ENCODE measurements at regions not wholly inside any gene's neighbourhood (a gene's known extent, or its start where the extent isn't known, plus 50 kb on each side); places are given as distances from the start of the nearest gene placed in this dataset.

DNA sequence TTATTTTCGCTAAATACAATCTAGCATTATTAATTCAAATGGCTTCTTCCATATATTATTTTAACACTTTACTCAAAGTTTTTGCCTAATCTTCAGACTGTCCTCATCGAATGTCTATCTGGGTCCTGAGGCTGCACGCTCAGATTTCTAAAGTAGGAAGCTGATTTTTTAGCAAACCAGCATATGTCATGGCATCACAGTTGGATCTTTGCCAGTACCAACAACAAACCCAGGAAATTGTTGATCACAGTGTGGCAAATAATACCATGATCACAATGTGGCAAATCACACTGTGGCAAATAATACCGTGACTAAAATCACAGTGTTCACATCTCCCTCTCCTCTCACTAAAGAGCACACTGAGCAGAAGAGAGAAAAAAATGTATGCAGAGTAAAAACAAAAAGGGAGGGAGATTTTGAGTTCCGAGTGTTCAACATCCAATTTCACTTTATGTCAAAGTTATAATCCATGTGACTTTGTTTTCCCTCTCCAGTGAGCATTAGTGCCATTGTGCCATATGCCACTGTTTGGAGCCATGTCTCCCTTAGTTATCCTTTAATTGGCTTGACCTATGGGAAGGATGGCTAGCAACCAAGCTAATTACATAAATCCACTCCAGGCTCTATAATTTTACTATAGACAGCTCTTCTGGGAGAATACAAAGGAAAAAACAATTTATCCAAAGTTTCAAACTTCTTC lies 1059.6 kb downstream of the HACE1 start:
- TF ChIP-seq ZFX (IDR thresholded peaks at IDR 0.05; ENCODE audit: borderline replicate concordance), result no peak
- TF ChIP-seq, protein P1, sequence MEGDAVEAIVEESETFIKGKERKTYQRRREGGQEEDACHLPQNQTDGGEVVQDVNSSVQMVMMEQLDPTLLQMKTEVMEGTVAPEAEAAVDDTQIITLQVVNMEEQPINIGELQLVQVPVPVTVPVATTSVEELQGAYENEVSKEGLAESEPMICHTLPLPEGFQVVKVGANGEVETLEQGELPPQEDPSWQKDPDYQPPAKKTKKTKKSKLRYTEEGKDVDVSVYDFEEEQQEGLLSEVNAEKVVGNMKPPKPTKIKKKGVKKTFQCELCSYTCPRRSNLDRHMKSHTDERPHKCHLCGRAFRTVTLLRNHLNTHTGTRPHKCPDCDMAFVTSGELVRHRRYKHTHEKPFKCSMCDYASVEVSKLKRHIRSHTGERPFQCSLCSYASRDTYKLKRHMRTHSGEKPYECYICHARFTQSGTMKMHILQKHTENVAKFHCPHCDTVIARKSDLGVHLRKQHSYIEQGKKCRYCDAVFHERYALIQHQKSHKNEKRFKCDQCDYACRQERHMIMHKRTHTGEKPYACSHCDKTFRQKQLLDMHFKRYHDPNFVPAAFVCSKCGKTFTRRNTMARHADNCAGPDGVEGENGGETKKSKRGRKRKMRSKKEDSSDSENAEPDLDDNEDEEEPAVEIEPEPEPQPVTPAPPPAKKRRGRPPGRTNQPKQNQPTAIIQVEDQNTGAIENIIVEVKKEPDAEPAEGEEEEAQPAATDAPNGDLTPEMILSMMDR (IDR thresholded peaks at IDR 0.05), result no peak
- no peak overlapping the region for H3K27ac ChIP-seq

DNA sequence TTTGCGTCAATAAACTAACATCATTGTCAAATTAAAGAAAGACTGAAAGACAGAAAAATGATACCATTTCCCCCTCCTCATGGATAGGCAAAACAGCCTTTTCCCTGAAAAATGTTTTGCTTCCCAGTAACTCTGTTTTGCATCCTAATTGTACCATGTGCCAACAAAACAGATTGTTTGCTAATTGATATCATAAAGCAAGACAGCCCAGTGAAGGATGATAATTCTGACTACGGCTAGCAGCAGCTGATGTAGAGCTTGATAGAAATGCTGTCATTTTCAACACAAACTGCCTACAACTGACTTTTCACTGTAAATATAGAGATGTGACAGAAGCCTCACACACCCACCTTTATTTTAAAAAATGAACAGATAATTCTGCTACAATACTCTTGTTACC lies 1061.6 kb downstream of the HACE1 start:
- H3K27ac ChIP-seq, result no peak overlapping the region
- TF ChIP-seq ZFX (IDR thresholded peaks at IDR 0.05; ENCODE audit: borderline replicate concordance), result no peak
- TF ChIP-seq, protein P1 (IDR thresholded peaks at IDR 0.05), result no peak; the same call in 1 of the 2 replicates

DNA sequence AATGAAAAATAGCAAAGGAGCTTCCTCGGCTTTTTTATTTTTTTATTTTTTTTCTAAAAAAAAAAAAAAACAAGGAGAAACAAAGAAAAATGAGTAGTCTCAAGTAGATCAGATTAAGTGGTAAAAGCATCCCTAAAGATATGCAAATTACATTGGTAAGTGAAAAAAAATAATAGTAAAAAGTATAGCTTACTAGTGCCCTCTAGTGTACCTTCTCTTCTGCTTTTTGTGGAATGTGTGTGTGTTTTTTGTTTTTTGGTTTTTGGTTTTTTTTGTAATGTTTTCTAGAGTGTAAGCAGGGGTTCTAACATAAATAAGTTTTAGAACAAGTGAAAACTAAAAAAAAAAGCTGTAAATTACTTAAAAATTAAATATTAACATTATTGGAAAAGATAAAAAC lies 1062.0 kb downstream of the HACE1 start:
- H3K27ac ChIP-seq, result no peak overlapping the region
- TF ChIP-seq ZFX (IDR thresholded peaks at IDR 0.05; ENCODE audit: borderline replicate concordance), result no peak
- TF ChIP-seq, protein P1 (IDR thresholded peaks at IDR 0.05), result peak; percentile 74

DNA sequence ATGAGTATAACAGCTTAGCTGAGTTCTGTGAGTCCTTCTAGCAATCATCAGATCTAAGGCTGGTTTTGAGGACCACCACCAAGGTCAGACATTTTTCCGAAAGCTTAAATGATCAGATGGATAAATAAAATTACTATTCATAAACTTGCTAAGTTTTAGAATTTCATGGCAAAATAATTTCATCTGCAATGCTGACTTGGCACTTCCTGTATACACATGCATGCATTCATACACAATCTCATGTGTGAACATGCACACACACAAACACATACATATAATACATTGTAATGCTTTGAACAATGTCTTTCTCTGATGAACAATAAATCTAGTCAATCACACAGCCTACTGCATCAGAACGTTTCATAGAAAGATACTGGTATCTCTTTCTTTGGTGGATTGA lies 1068.3 kb downstream of the HACE1 start:
- no peak overlapping the region for H3K27ac ChIP-seq
- TF ChIP-seq, protein P1 (IDR thresholded peaks at IDR 0.05), result no peak
- TF ChIP-seq ZFX (IDR thresholded peaks at IDR 0.05; ENCODE audit: borderline replicate concordance), result no peak

DNA sequence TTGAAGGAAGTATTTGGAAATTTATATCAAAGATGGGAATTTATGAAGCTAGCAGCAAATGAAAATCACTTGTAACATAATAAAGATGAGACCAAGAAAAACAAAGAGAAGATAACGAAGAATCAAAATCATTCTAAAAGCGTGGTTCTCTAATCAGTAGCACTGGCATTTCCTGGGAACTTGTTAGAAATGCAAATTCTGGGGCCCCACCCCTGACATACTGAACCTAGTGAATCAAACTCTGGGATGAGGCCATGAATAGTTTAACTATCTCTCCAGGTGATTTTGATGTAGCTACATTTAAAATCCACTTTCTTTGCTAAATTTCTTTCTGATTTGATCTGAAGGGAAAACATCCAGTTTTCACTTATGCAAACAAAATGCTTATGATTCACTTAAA lies 1075.6 kb downstream of the HACE1 start:
- no peak overlapping the region for H3K27ac ChIP-seq
- no peak for TF ChIP-seq ZFX (IDR thresholded peaks at IDR 0.05; ENCODE audit: borderline replicate concordance)
- TF ChIP-seq, protein P1 (IDR thresholded peaks at IDR 0.05), result no peak

DNA sequence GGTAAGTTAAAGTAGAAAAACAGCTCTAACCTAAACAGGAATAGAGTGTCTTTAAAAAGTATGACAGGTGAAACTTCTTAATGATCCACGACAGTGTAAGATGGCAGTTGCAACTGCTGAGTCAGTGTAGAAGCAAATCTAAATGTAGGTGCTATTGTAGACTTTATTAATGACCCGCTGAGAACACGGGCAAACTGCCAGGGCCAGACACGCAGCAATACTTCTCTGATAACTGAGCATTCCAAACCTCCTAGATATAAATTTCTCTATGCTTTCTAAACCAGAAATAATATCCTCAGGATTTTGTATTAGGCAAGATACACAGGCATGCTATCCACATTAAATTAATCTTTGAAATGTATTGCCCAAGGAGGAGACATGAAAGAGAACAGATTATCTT lies 1076.4 kb downstream of the HACE1 start:
- no peak overlapping the region for H3K27ac ChIP-seq
- TF ChIP-seq ZFX (IDR thresholded peaks at IDR 0.05; ENCODE audit: borderline replicate concordance), result no peak
- TF ChIP-seq, protein P1 (IDR thresholded peaks at IDR 0.05), result no peak

DNA sequence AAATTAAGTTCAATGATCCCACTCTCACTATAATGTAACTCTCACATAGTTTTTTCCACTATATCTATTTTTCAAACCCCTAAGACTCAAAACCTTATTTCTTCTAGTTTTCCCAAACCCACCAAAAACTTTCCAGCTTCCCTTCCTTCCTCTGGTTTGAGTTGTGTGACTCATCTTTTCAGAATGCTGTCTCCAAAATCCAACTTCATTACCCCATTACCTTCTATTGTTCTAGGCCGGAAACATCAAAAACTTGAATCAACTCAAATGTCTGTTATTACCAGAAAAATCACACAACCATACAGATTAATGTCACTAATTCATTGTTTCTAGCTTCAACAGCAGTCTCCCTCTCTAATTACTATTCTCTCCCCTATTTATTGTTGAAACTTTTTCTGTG lies 1090.3 kb downstream of the HACE1 start:
- TF ChIP-seq, protein P1 (IDR thresholded peaks at IDR 0.05), result no peak
- no peak for TF ChIP-seq ZFX (IDR thresholded peaks at IDR 0.05; ENCODE audit: borderline replicate concordance)
- no peak overlapping the region for H3K27ac ChIP-seq

All from 22Rv1 (cell line).